ENCODE measurements at regions not wholly inside any gene's neighbourhood (a gene's known extent, or its start where the extent isn't known, plus 50 kb on each side); places are given as distances from the start of the nearest gene placed in this dataset.

GRCh38 chr21:35678393-35678792, 381.9 kb downstream of the SETD4 start:
- TF ChIP-seq CTCF (IDR thresholded peaks at IDR 0.05) = no peak
- no peak for TF ChIP-seq POLR2A (IDR thresholded peaks at IDR 0.05)
